Fibroblast of the aortic adventitia (primary cell): ENCODE measurements at regions not wholly inside any gene's neighbourhood (a gene's known extent, or its start where the extent isn't known, plus 50 kb on each side); places are given as distances from the start of the nearest gene placed in this dataset.

Source experiments
- DNase-seq: peaks from one replicate; pipeline ENCODE4 v3.0.0-alpha.2; 2010; ENCODE audit warnings: low read depth
- H3K4me3 ChIP-seq: 2 replicates; pipeline ENCODE4 v1.5.1; 2011; ENCODE audit warnings: low read depth, mild to moderate bottlenecking, control low read depth, low read length, moderate library complexity
- CTCF ChIP-seq: IDR thresholded peaks from 2 replicates; pipeline ENCODE4 v1.5.1; 2011; ENCODE audit warnings: mild to moderate bottlenecking, low read length, control low read depth, inconsistent platforms; ENCODE audit not compliant: insufficient read depth

GRCh38 chr17:73998653-73999645 lies 204.5 kb upstream of the RPL38 start:
- H3K4me3 ChIP-seq = no peak overlapping the region
- no peak for DNase-seq
- TF ChIP-seq CTCF = peak; percentile 40

GRCh38 chr17:74001145-74001544 lies 202.3 kb upstream of the RPL38 start:
- no peak for TF ChIP-seq CTCF

GRCh38 chr17:74002241-74002640 lies 201.2 kb upstream of the RPL38 start:
- H3K4me3 ChIP-seq = no peak overlapping the region
- TF ChIP-seq CTCF = no peak
- no peak for DNase-seq

More at GRCh38 chr17:74001145-74001544, 202.3 kb upstream of the RPL38 start:
- DNase-seq = no peak
- H3K4me3 ChIP-seq = no peak overlapping the region

GRCh38 chr17:74004056-74004455 lies 199.4 kb upstream of the RPL38 start:
- DNase-seq = no peak
- TF ChIP-seq CTCF = no peak
- H3K4me3 ChIP-seq = no peak overlapping the region

- DNase-seq = no peak
- TF ChIP-seq CTCF = no peak
- no peak overlapping the region for H3K4me3 ChIP-seq
These were observed 197.7 kb upstream of the RPL38 start for GRCh38 chr17:74005790-74006189.

GRCh38 chr17:74006371-74006770 lies 197.1 kb upstream of the RPL38 start:
- no peak overlapping the region for H3K4me3 ChIP-seq
- no peak for TF ChIP-seq CTCF
- no peak for DNase-seq
